ENCODE measurements at regions not wholly inside any gene's neighbourhood (a gene's known extent, or its start where the extent isn't known, plus 50 kb on each side); places are given as distances from the start of the nearest gene placed in this dataset.

- DNase-seq (ENCODE audit: insufficient read length, low spot score) (no peak), FAIRE-seq (no peak)
Measured at GRCh38 chr11:79575701-79576100, 134.9 kb upstream of the TENM4 start.

GRCh38 chr11:79570104-79570503 lies 129.3 kb upstream of the TENM4 start:
- DNase-seq (ENCODE audit: insufficient read length, low spot score) = no peak
- no peak for FAIRE-seq
- no peak for TF ChIP-seq CTCF (IDR thresholded peaks at IDR 0.05; ENCODE audit: insufficient read depth, missing control alignments)

More at GRCh38 chr11:79575701-79576100, 134.9 kb upstream of the TENM4 start:
- no peak for TF ChIP-seq CTCF (IDR thresholded peaks at IDR 0.05; ENCODE audit: insufficient read depth, missing control alignments)

DNA sequence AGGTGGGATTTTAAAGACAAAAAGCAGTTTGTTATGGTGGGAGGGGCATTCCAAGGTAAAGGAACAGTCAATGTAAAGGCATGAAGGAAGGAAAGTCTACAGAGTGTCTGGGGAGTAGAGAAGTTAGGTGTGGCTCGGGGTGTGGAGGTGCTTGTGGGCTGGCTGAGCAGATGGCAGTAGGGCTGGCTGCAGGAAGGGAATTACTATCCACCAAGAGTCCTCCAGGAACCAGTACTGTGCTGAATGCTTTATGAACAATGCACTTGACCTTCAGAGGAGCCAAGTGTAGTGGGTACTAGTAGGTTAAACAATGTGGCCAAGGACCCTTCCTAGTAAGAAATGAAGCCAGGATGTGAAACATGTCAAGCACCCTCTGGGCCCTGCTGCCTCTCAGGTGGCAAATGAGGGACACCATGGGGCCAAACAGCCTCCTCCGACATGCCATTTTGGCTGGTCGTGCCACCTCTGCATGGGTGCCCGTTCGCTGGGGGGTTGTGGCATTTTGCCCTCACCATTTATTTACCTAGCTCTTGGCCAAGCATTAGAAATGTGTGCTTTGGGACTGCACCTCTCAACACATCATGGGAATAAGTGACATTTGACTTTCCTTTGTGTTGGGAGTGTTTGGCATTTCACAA lies 123.6 kb upstream of the TENM4 start:
- no peak for DNase-seq (ENCODE audit: insufficient read length, low spot score)
- no peak for TF ChIP-seq CTCF (IDR thresholded peaks at IDR 0.05; ENCODE audit: insufficient read depth, missing control alignments)
- no peak for FAIRE-seq

DNA sequence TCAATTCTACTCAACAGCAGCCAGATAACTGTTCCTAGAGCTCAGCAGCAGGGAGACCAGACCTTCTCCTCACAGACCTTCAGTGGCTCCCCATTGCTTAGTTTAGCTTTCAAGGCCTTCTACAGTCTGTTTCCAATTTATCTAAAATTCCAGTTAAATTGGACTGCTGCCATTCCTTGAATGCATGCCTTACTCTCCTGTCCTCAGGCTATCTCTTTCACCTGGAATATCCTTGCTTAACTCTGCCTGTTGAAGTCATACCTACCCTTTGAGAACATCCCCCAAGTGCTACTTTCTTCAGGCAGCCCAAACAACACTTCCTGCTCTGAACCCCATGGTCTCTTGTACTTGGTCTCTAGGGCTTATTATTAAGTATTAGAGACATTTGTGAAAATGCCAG lies 120.7 kb upstream of the TENM4 start:
- DNase-seq (ENCODE audit: insufficient read length, low spot score) (no peak), FAIRE-seq (no peak)
- no peak for TF ChIP-seq CTCF (IDR thresholded peaks at IDR 0.05; ENCODE audit: insufficient read depth, missing control alignments)

- no peak for FAIRE-seq
- TF ChIP-seq CTCF (IDR thresholded peaks at IDR 0.05; ENCODE audit: insufficient read depth, missing control alignments) = no peak
- no peak for DNase-seq (ENCODE audit: insufficient read length, low spot score)
Measured at GRCh38 chr11:79550809-79551208, 110.0 kb upstream of the TENM4 start.

DNA sequence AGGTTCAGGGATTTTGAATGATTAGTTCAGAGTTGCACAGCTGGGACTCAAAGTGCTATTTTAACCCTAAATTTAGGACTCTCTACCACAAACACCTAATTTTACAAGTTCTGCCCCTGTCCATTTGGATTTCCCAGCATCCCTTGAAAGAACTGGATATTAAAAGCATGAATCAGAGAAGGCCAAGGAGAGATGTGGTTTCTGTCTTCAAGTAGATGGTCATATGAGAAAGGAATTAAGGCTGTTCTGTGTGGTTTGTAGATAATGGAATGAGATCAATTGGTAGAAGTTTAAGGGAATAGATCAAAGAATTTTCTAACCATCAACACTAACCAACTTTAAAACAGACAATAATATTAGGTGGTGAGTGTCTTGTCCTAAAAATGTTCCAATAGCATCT lies 106.4 kb upstream of the TENM4 start:
- DNase-seq (ENCODE audit: insufficient read length, low spot score) (no peak), FAIRE-seq (no peak)
- TF ChIP-seq CTCF (IDR thresholded peaks at IDR 0.05; ENCODE audit: insufficient read depth, missing control alignments) = no peak

DNA sequence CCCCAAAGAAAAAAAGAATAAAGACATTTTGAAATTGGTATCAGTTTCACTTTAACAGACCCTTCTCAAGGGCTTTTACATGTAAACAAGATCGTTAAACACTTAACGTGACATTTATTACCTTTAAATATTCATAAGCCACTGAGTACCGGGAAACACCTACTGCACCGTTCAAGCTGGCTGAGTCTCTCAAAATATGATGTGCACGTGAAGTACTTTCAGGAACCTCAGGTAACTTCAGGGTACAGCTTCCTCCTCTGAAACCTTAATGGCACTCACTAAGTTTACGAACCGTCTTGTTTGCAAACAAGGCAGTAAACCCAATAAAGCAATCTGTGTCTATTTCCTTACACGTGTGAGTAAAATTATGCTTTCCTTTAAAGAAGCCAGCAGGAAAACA lies 105.5 kb upstream of the TENM4 start:
- DNase-seq (ENCODE audit: insufficient read length, low spot score) (no peak), FAIRE-seq (no peak)
- TF ChIP-seq CTCF (IDR thresholded peaks at IDR 0.05; ENCODE audit: insufficient read depth, missing control alignments) = no peak
